Left colon (tissue), 2 donors: ENCODE measurements at regions not wholly inside any gene's neighbourhood (a gene's known extent, or its start where the extent isn't known, plus 50 kb on each side); places are given as distances from the start of the nearest gene placed in this dataset.

Experiments used
- ATAC-seq: fragments of 200-7000 bp; cut with Tn5 transposase; one replicate; pipeline ENCODE4 v1.9.1; 2020; ENCODE audit warnings: mild to moderate bottlenecking, moderate library complexity
- DNase-seq, 2 donors: peaks; one replicate each; pipeline ENCODE4 v3.0.0-alpha.2; 2020
- intact Hi-C, 2 donors: fragments of 100-400 bp; cut with DNase I in 1 of 2; cut with micrococcal nuclease in 1 of 2; formaldehyde crosslinking; loops; one replicate each; pipeline versions ENCODE4 v1.11.2 to v1.14.0; 2022; cut with DNase I, micrococcal nuclease
- donor health status: DM: no; HTN: no; CAD: no.
- donor health status: DM: yes; HTN: yes; CAD: no.

DNA sequence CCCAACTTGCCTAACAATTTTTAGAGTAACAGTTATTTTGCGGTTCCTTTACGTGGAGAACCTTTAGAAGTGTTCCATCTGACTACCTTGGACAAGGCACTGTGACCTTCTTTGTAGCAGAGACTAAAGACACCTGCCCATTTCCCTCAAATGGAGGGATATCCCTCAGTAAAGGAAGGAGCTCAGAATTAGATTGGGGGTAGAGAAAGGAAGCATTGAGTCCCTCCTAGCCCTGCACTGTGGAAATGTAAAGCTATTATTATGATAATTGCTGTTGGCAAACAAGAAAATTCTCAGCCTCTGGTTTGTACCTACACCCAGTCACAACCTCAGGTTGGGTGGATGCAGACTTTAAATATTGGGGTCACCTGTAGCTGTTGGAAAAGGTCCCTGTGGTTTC lies 72.6 kb upstream of the MACF1 start:
- DNase-seq (no peak), ATAC-seq (no peak)
- intact Hi-C loops = no loop called here

GRCh38 chr1:39132505-39133339 lies 71.8 kb upstream of the MACF1 start:
- intact Hi-C loops = no loop called here
- ATAC-seq (peak; percentile 71), DNase-seq (peak; percentile 75 to 79)

- ATAC-seq (no peak), DNase-seq (no peak)
- intact Hi-C loops = no loop called here
Observed at GRCh38 chr1:39133340-39133684, 71.2 kb upstream of the MACF1 start.

DNA sequence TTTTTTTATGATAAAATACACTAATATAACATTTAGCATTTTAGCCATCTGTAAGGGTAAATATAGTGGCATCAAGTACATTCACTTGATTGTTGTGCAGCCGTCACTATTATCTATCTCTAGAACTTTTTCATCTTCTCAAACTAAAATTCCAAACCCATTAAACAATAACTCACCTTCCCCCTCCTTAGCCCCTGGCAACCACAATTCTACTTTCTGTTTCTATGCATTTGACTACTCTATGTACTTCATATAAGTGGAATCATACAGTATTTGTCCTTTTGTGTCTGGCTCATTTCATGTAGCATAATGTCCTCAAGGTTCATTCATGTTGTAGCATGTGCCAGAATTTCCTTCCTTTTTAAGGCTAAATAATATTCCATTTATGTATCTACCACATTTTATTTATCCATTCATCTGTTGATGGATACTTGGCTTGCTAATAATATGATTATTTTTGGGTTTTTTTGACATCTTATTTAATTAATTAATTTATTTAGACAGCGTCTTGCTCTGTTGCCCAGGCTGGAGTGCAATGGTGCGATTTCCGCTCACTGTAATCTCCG lies 69.6 kb upstream of the MACF1 start:
- intact Hi-C loops = no loop called here
- no peak for DNase-seq

GRCh38 chr1:39136638-39137037 lies 67.9 kb upstream of the MACF1 start:
- DNase-seq = no peak
- ATAC-seq = no peak
- intact Hi-C loops = no loop called here

More for the DNA sequence above, 69.6 kb upstream of the MACF1 start:
- ATAC-seq = no peak

DNA sequence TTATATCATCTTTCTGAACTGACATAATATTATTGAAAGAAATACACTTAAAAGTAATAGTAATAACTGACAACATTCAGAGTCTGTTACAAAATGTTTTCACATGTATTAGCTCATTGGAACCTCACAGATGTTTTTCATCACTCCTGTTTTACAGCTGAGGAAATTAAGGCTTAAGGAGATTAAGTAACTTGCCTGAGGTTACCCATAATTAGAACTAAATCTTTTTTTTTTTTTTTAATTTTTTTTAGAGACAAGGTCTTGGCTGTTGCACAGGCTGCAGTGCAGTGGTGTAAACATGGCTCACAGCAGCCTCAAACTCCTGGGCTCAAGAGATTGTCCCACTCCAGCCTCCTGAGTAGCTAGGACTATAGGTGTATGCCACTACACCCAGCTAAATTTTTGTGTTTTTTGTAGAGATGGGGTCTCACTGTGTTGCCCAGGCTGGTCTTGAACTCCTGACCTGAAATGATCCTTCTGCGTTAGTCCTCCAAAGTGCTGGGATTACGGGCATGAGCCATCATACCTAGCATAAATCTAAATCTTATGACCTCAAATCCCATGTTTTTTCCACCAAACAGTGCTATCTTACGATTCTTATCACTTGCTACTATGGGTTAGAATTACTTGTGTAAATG lies 64.7 kb upstream of the MACF1 start:
- intact Hi-C loops = no loop called here
- ATAC-seq = no peak
- no peak for DNase-seq

GRCh38 chr1:39141925-39142324 lies 62.6 kb upstream of the MACF1 start:
- ATAC-seq (no peak), DNase-seq (no peak)
- intact Hi-C loops = no loop called here

DNA sequence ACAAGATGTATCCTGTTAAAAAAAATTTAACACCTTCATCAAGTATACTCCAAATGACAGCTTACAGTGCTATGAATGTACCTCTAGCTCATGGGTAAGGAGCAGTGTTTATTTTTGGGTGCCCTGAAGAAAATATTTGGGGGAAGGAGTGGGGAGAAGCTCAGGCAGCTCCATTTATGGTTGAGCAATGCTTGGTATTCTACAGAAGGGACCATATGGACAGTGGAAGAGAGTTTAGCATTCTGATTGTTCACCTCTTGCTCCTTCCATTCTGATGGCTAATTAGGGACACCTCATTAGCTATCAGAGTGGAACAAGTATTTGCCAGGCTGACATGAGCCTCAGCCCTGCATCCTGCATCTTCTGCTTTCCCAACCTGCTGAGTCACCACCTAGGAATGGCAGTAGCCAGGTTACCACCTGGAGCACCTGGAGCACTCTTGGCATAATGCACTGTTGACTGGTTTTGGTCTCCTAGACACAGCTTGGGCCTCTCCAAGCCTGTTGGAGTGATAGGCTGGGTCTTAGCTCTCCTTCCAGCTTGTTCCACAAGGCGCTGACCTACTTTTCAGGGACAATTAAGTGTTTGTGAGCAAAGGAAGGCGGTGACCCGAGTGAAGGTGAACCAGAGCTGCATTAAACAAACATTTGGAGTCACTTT lies 62.0 kb upstream of the MACF1 start:
- peak; percentile 62 for ATAC-seq
- intact Hi-C loops = no loop called here
- no peak for DNase-seq

DNA sequence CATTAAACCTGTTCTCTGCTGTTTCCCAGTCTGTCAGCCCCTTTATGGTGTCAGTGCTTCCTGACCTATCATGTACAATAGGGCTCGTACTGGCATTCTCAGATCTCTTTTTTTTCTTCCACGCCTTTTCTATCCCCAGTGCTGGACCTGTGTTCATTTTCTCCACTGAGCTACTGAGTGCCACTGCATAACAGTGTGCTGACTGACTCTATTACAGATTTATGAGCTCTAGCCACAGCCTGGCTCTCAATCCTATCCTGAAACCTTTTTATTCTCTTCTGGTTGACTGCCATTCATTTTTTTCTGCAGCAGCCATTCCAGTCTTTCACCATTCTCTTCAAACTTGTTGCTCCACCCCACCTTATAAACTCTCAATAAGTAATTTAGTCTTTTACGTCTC lies 59.6 kb upstream of the MACF1 start:
- ATAC-seq = no peak
- DNase-seq = no peak
- intact Hi-C loops = no loop called here

GRCh38 chr1:39145331-39145965 lies 59.0 kb upstream of the MACF1 start:
- ATAC-seq (no peak), DNase-seq (no peak)
- intact Hi-C loops = no loop called here

DNA sequence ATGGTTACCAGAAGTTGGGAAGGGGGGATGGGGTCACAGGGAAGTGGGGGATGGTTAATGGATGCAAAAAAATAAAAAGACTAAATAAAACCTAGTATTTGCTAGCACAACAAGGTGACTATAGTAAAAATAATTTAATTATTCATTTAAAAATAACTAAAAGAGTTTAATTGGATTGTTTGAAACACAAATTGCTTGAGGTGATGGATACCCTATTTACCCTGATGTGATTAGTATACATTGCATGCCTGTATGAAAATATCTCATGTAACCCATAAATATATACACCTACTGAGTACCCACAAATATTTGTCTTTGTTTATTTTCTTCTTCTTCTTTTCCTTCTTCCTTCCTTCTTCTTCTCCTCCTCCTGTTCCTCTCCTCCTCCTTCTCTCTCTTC lies 57.8 kb upstream of the MACF1 start:
- no peak for ATAC-seq
- no peak for DNase-seq
- intact Hi-C loops = no loop called here

DNA sequence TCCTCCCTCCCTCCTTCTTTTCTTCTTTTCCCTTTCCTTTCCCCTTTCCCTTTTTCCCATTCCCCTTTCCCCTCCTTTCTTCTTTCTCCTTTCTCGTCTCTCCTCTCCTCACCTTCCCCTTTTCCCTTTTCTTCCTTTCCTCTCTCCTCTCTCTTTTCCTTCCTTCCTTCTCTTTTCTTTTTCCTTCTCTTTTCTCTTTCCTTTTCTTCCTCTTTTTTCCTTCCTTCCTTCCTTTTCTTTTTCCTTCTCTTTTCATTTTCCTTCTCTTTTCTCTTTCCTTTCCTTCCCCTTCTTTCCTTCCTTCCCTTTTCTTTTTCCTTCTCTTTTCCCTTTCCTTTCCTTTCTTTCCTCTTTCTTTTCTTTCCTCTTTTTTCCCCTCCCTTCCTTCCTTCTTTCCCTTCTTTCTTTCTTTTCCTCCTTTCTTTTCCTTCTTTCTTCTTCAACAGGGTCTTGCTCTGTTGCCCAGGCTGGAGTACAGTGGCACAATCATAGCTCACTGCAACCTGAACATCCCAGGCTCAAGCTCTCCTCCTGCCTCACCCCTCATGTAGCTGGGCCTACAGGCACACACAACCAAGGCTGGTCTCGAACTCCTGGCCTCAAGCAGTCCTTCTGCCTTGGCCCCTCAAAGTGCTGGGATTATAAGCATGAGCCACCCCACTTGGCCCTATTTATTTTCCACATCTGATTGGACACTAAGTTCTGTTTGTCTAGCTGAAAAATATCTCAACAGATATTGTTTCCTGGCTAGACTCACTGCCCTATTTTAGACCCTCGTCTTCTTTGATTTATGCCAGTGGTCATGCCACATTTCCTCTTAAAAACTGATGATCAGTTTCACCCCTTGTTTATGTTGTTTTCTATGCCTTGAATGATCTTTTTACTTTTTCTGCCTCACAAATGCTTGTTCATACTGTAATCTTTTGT lies 57.1 kb upstream of the MACF1 start:
- intact Hi-C loops = no loop called here
- ATAC-seq = no peak

DNA sequence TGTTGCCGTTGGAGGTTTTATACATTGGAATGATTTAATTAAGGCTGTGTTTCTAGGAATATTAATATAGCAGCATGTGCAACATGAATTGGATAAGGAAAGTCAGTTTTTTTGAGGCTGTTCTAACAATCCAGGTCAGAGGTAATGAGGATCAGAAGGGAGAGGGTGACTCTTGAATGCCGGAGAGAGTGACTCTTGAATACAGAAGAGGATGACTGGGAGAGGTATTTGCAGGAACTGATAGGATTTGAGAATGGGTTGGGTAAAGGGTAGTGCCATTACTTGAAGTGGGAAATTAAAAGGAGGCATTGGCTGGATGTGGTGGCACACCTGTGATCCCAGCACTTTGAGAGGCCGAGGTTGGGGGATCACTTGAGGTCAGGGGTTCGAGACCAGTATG lies 55.6 kb upstream of the MACF1 start:
- ATAC-seq (no peak), DNase-seq (no peak)
- intact Hi-C loops = no loop called here

More for the DNA sequence above, 57.1 kb upstream of the MACF1 start:
- no peak for DNase-seq

- no peak for ATAC-seq
- intact Hi-C loops = no loop called here
- no peak for DNase-seq
Observed at GRCh38 chr1:39149509-39149908, 55.0 kb upstream of the MACF1 start.

DNA sequence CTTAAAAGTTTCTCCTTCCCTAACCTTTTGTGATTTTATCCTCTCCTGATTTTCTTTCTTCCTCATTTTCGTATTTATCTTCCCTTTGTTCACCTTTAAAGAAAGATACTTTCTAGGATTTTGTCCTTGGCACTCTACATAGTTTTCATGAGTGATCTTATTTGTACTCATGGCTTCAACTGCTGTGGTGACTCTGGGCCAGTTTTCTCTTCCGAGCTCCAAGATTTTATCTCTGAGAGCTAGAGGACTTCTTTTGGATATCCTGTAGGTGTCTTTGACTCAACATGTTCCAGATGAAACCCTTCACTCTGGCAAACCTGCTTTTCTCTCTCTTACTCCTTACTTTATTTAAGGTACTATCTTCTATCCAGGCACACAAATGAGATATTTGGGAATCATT lies 53.7 kb upstream of the MACF1 start:
- no peak for DNase-seq
- intact Hi-C loops = no loop called here
- no peak for ATAC-seq

GRCh38 chr1:39151267-39151666 lies 53.2 kb upstream of the MACF1 start:
- intact Hi-C loops = no loop called here
- DNase-seq (no peak), ATAC-seq (no peak)

GRCh38 chr1:39152923-39153322 lies 51.6 kb upstream of the MACF1 start:
- ATAC-seq (no peak), DNase-seq (no peak)
- intact Hi-C loops = no loop called here

GRCh38 chr1:39153684-39154083 lies 50.8 kb upstream of the MACF1 start:
- ATAC-seq = no peak
- DNase-seq = no peak

More at GRCh38 chr1:39153684-39154083, 50.8 kb upstream of the MACF1 start:
- intact Hi-C loops = no loop called here
